ENCODE measurements at regions not wholly inside any gene's neighbourhood (a gene's known extent, or its start where the extent isn't known, plus 50 kb on each side); places are given as distances from the start of the nearest gene placed in this dataset.

DNA sequence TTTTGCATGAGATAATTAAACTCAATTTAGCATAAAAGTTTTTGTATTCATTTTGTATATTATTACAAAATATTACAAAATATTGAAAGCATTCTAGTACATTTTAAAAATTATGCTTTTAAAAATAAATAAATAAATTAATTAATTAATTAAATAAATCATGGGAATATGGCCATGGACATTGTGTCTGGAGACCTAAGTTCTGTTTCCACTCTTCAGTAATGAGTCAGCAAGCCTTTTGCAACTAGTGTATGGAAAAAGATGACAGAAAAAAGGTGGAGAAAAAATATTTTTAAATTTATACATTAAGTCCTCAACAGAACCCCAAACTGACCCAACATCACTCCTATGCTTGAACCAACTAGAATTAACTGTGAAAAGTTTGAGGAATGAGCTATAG, 1187.5 kb upstream of the USP15 start:
- no peak overlapping the region for H3K27ac ChIP-seq
- TF ChIP-seq ZFX (IDR thresholded peaks at IDR 0.05; ENCODE audit: borderline replicate concordance) = no peak
- TF ChIP-seq, protein P1, sequence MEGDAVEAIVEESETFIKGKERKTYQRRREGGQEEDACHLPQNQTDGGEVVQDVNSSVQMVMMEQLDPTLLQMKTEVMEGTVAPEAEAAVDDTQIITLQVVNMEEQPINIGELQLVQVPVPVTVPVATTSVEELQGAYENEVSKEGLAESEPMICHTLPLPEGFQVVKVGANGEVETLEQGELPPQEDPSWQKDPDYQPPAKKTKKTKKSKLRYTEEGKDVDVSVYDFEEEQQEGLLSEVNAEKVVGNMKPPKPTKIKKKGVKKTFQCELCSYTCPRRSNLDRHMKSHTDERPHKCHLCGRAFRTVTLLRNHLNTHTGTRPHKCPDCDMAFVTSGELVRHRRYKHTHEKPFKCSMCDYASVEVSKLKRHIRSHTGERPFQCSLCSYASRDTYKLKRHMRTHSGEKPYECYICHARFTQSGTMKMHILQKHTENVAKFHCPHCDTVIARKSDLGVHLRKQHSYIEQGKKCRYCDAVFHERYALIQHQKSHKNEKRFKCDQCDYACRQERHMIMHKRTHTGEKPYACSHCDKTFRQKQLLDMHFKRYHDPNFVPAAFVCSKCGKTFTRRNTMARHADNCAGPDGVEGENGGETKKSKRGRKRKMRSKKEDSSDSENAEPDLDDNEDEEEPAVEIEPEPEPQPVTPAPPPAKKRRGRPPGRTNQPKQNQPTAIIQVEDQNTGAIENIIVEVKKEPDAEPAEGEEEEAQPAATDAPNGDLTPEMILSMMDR (IDR thresholded peaks at IDR 0.05) = no peak

DNA sequence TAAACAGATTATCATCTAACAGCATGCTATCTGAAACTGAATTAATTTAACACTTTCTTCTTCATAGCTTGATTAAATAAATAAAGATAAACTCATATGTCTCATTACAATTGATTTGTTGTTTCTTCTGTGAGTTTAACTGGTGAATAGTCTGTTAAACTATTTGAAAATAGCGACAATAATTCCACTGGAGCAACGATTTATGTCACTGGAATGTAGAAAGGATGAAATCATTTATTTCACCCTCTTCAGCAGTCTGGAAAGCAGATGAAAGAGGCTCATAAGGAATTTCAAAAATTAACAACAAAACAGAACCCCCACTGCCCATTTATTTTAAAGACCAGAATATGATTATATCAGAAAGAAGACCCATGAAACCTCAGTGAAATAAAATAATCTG, 1165.1 kb upstream of the USP15 start:
- H3K27ac ChIP-seq = no peak overlapping the region
- TF ChIP-seq ZFX (IDR thresholded peaks at IDR 0.05; ENCODE audit: borderline replicate concordance) = no peak
- TF ChIP-seq, protein P1 (IDR thresholded peaks at IDR 0.05) = no peak

GRCh38 chr12:61098031-61098580, 1162.1 kb upstream of the USP15 start:
- H3K27ac ChIP-seq = no peak overlapping the region

DNA sequence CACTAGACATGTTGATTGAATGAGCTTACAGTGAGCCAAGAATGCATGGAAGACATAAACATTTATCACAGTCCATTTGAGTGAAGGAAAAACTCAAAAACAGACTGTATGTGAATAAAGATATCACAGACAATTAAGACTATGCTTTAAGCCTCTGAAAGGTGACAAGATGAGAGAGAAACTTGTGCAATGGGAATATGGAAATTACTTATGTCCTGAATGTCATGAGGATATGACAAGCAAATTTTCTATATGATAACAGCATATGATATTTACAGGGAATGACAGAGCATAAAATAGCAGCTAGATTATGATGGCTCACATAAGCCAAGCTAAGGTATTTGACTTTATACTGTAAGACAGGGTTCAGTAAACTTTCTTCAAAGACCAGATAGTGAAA, 1153.1 kb upstream of the USP15 start:
- TF ChIP-seq, protein P1 (IDR thresholded peaks at IDR 0.05) = no peak
- no peak for TF ChIP-seq ZFX (IDR thresholded peaks at IDR 0.05; ENCODE audit: borderline replicate concordance)
- H3K27ac ChIP-seq = no peak overlapping the region

More at GRCh38 chr12:61098031-61098580, 1162.1 kb upstream of the USP15 start:
- TF ChIP-seq ZFX (IDR thresholded peaks at IDR 0.05; ENCODE audit: borderline replicate concordance) = no peak
- TF ChIP-seq, protein P1 (IDR thresholded peaks at IDR 0.05) = no peak

- no peak overlapping the region for H3K27ac ChIP-seq
- TF ChIP-seq, protein P1 (IDR thresholded peaks at IDR 0.05) = no peak
- no peak for TF ChIP-seq ZFX (IDR thresholded peaks at IDR 0.05; ENCODE audit: borderline replicate concordance)
Observed at GRCh38 chr12:61111218-61111617, 1149.0 kb upstream of the USP15 start.

GRCh38 chr12:61137677-61138414, 1122.4 kb upstream of the USP15 start:
- TF ChIP-seq, protein P1 (IDR thresholded peaks at IDR 0.05) = no peak
- TF ChIP-seq ZFX (IDR thresholded peaks at IDR 0.05; ENCODE audit: borderline replicate concordance) = no peak
- no peak overlapping the region for H3K27ac ChIP-seq

DNA sequence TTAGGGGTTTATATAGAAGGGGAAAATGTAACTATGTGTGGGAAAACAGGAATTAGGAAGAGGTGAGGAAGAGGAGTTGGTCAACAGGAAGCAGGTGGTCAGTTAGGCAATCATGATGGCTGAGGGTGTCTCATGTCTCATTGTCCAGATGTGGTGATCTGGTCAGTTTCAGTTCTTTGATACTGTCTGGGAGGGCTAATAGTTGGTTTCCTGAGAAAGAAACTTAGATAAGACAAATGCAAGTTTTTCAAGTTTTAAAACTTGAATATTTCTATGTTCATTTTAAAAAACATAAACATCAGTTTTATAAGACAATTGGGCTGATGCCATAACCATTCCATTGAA, 1121.8 kb upstream of the USP15 start:
- H3K27ac ChIP-seq = no peak overlapping the region
- TF ChIP-seq, protein P1 (IDR thresholded peaks at IDR 0.05) = no peak
- TF ChIP-seq ZFX (IDR thresholded peaks at IDR 0.05; ENCODE audit: borderline replicate concordance) = no peak

All from 22Rv1 (cell line).